IMR-90 (cell line): ENCODE measurements at regions not wholly inside any gene's neighbourhood (a gene's known extent, or its start where the extent isn't known, plus 50 kb on each side); places are given as distances from the start of the nearest gene placed in this dataset. TPM values are rescaled to one million over a fixed set of nuclear protein-coding genes. Genes with fewer than 3 reads are reported as not detected.

ENCODE experiments used
- microRNA-seq, 2 experiments: library from miRNA; stranded (forward) in 1 of 2; unstranded in 1 of 2; fragments of 10-50 nt in 1 of 2; fragments of <30 nt in 1 of 2; gene quantifications in 1 of 2; microRNA quantifications in 1 of 2; one replicate each; pipeline versions ENCODE3 to v1.1.0; 2013 to 2020; ENCODE audit not compliant: insufficient read depth in 1 of 2, insufficient read length in 1 of 2, unreplicated experiment in 1 of 2
- small RNA-seq, 5 experiments: library from RNA; depleted of rRNA; stranded (forward); fragments of <200 nt; gene quantifications; one replicate each; pipeline ENCODE3, GENCODE V24; 2012

Small RNA genes in the stretch of these regions (microRNA-seq; reads per million reads assigned to microRNA genes)
- gene AL445264.1 (ENCODE audit: insufficient read depth, insufficient read length) (not detected), gene RNU6-54P (ENCODE audit: insufficient read depth, insufficient read length) (not detected)

Small RNA genes in the stretch of these regions (small RNA-seq; reads per million reads assigned to genes)
- gene AL445264.1 (0 reads per million in 5 experiments), gene RNU6-54P (0 reads per million in 5 experiments)
